CD4-positive, alpha-beta T cell (primary cell): ENCODE measurements at regions not wholly inside any gene's neighbourhood (a gene's known extent, or its start where the extent isn't known, plus 50 kb on each side); places are given as distances from the start of the nearest gene placed in this dataset.

ENCODE experiments used
- ATAC-seq: fragments of 200-7000 bp; cut with Tn5 transposase; one replicate; pipeline ENCODE4 v1.10.0; 2022; ENCODE audit warnings: mild to moderate bottlenecking; ENCODE audit not compliant: poor library complexity
- CTCF ChIA-PET: fragments of 350-600 bp; sonication (Branson Sonifier 250); formaldehyde crosslinking; loops from one replicate; lab custom pipeline; 2021; ENCODE audit warnings: antibody characterized with exemption, inconsistent platforms; lab: Charles Lee
- POLR2A ChIA-PET: fragments of 350-600 bp; sonication (Branson Sonifier 250); formaldehyde crosslinking; loops from one replicate; lab custom pipeline; 2021; ENCODE audit warnings: antibody characterized with exemption, inconsistent platforms; lab: Charles Lee
- DNase-seq, 14 experiments: peaks; one replicate each; pipeline ENCODE4 v3.0.0-alpha.2; 2013 to 2020; ENCODE audit warnings: mixed read lengths in 2 of 14
- H3K27ac ChIP-seq, 2 donors: one replicate each; pipeline versions ENCODE4 v1.5.1 to v1.7.0; 2013; ENCODE audit warnings: low read length in 2 of 2, low read depth in 1 of 2, mild to moderate bottlenecking in 1 of 2
- H3K27me3 ChIP-seq, 2 experiments: 1 replicate in 1 of 2; 2 replicates in 1 of 2; pipeline versions ENCODE4 v1.6.1 to v1.7.0; 2013; ENCODE audit warnings: low read length in 2 of 2, control low read depth in 1 of 2, mild to moderate bottlenecking in 1 of 2, moderate library complexity in 1 of 2; ENCODE audit not compliant: insufficient read depth in 2 of 2, control insufficient read depth in 1 of 2
- H3K36me3 ChIP-seq: one replicate; pipeline ENCODE4 v1.6.1; 2013; ENCODE audit warnings: low read length, control low read depth; ENCODE audit not compliant: insufficient read depth
- H3K4me1 ChIP-seq: one replicate; pipeline ENCODE4 v1.6.1; 2013; ENCODE audit warnings: low read length, control low read depth; ENCODE audit not compliant: insufficient read depth
- H3K4me3 ChIP-seq: one replicate; pipeline ENCODE4 v1.5.1; 2013; ENCODE audit warnings: mild to moderate bottlenecking, low read length, moderate library complexity
- H3K9me3 ChIP-seq, 2 experiments: 1 replicate in 1 of 2; 2 replicates in 1 of 2; pipeline versions ENCODE4 v1.6.1 to v1.7.0; 2013; ENCODE audit warnings: low read length in 2 of 2, mild to moderate bottlenecking in 2 of 2, control low read depth in 1 of 2, moderate library complexity in 1 of 2; ENCODE audit not compliant: control insufficient read depth in 1 of 2, insufficient read depth in 1 of 2
- H3K27ac Mint-ChIP-seq: one replicate; pipeline ENCODE4 v1.8.0; 2020; ENCODE audit warnings: mixed read lengths
- H3K27me3 Mint-ChIP-seq: one replicate; pipeline ENCODE4 v1.8.0; 2021; ENCODE audit warnings: mixed read lengths
- H3K36me3 Mint-ChIP-seq: one replicate; pipeline ENCODE4 v1.8.0; 2021; ENCODE audit warnings: low read depth, mixed read lengths
- H3K4me1 Mint-ChIP-seq: one replicate; pipeline ENCODE4 v1.8.0; 2021; ENCODE audit warnings: low read depth, mixed read lengths
- H3K4me3 Mint-ChIP-seq: one replicate; pipeline ENCODE4 v1.8.0; 2020; ENCODE audit warnings: mild to moderate bottlenecking, mixed read lengths
- H3K9me3 Mint-ChIP-seq: one replicate; pipeline ENCODE4 v1.8.0; 2020; ENCODE audit warnings: mixed read lengths
- CTCF ChIP-seq: fragments of 200-600 bp; IDR thresholded peaks from one replicate; pipeline ENCODE4 v1.8.0; 2022; ENCODE audit warnings: antibody characterized with exemption, mild to moderate bottlenecking
- intact Hi-C, 2 experiments: fragments of 100-400 bp; cut with DNase I in 1 of 2; cut with micrococcal nuclease in 1 of 2; formaldehyde crosslinking; loops; one replicate each; pipeline versions ENCODE4 v1.15.1 to v1.9.0; 2023 to 2025; cut with DNase I, micrococcal nuclease

DNA sequence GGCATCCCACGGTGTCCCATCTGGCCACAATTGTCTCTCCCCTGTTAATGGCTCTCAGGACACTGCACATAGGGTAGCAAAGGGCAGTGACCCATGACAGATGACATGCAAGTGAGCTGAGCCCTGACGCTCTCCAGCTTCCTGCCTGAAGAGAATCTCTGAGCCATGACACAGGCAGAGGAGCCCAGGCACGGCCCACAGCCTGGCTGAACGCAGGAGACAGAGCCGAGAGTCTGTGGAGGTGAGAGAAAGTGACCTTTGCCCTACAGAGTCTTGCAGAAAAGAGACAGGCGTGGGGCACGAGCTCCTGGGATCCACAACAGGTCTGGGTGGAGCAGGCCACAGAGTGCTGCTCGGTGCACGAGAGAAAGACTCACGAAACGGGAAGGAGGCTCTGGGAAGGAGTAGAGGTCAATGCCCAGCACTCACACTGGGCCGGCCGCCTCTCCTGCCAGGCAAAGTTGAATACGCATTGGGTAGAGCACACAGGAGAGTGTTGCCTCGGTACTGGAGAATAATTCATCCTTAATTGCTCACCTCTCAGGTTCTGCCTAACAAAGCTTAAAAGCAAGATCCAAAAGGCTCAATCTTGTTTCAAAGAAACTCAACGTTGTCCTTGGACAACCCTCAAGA is 90.3 kb downstream of the MRPL36 start:
- H3K4me3 Mint-ChIP-seq = peak overlapping the region; percentile 67

DNA sequence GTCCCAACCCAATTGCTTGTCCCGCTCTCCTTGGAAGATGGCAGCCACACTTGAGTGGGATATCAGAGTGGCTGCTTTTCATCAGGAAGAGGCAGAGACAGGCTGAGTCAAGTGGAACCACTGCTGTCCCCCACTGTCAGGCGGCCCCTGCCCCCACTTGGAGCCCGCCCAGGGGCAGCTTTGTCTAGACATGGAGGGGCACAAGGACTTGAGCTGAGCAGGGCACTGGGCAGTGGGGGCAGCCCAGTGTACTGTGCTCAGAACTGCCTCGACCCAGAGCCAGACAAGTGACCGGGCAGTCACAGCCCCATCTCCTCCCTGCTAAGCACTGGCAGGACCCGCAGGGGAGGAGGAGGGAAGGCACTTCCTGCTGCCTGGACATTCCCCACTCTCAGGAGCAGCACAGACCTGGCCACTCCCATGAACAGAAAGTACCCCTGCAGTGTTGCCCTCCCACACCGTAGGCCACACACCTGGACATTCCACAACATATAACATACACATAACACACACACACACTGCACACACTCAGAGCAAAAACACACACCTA is 91.0 kb downstream of the MRPL36 start:
- TF ChIP-seq CTCF = no peak
- H3K27ac Mint-ChIP-seq = no peak overlapping the region
- DNase-seq (no peak), ATAC-seq (no peak)
- H3K4me1 Mint-ChIP-seq = peaks cover 9% of the 10 kb centered on the region
- H3K27me3 Mint-ChIP-seq = peaks cover 29% of the 10 kb centered on the region
- H3K27me3 ChIP-seq = peaks cover 13 to 20% of the 10 kb centered on the region in 2 experiments
- CTCF ChIA-PET = no interaction called here
- no peaks in the 10 kb centered on the region for H3K9me3 Mint-ChIP-seq
- peaks cover 5% of the 10 kb centered on the region for H3K4me1 ChIP-seq
- H3K4me3 ChIP-seq = no peak overlapping the region
- no peak overlapping the region for H3K4me3 Mint-ChIP-seq
- POLR2A ChIA-PET = interaction anchor here (1.0 kb wide), 1 partner anchor 16 kb away, joined by 3 read pairs; no protein-coding TSS in a partner anchor
- no peaks in the 10 kb centered on the region for H3K36me3 Mint-ChIP-seq
- H3K36me3 ChIP-seq = no peaks in the 10 kb centered on the region
- H3K27ac ChIP-seq = no peak overlapping the region
- no peaks in the 10 kb centered on the region for H3K9me3 ChIP-seq
- intact Hi-C loops = no loop called here

More for the DNA sequence above, 90.3 kb downstream of the MRPL36 start:
- ChIA-PET CTCF (no interaction called here), POLR2A (interaction anchor here (1.0 kb wide), 1 partner anchor 15 kb away, joined by 3 read pairs; no protein-coding TSS in a partner anchor)
- Mint-ChIP-seq H3K27me3 (peaks cover 29% of the 10 kb centered on the region), H3K9me3 (no peaks in the 10 kb centered on the region), H3K27ac (peak overlapping the region; percentile 76), H3K36me3 (no peaks in the 10 kb centered on the region), H3K4me1 (peaks cover 9% of the 10 kb centered on the region)
- Histone ChIP-seq H3K27me3 (peaks cover 13 to 18% of the 10 kb centered on the region in 2 experiments), H3K27ac (no peak overlapping the region), H3K4me3 (no peak overlapping the region), H3K4me1 (peaks cover 5% of the 10 kb centered on the region), H3K36me3 (no peaks in the 10 kb centered on the region), H3K9me3 (no peaks in the 10 kb centered on the region)
- TF ChIP-seq CTCF = no peak
- intact Hi-C loops = no loop called here
- ATAC-seq (no peak), DNase-seq (no peak)

DNA sequence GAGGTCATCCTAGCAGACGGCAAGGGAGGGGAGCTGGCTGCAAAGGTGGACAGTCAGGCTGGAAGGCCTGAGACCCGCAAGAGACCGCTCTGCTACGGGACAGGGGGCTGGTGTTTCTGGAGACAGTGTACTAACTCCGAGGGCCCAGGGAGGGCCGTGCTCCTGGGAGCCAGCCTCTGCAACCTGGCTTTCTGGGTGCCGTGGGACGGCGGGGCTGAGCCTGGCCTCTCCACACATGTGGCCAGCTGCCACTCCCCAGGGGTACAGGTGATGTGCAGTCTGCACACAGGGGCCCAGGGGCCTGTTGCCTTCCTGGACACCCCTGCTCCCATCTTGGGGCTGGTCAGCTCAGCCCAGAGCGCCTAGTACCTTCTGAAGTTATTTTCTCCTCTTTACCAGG is 92.2 kb downstream of the MRPL36 start:
- peaks cover 0 to 1% of the 10 kb centered on the region in 2 experiments for H3K9me3 ChIP-seq
- no peak overlapping the region for H3K27ac Mint-ChIP-seq
- H3K4me3 ChIP-seq = no peak overlapping the region
- TF ChIP-seq CTCF = no peak
- DNase-seq = no peak
- ATAC-seq = no peak
- peaks cover 35% of the 10 kb centered on the region for H3K27me3 Mint-ChIP-seq
- ChIA-PET CTCF (no interaction called here), POLR2A (no interaction called here)
- H3K4me3 Mint-ChIP-seq = no peak overlapping the region
- peaks cover 13 to 24% of the 10 kb centered on the region in 2 experiments for H3K27me3 ChIP-seq
- H3K4me1 ChIP-seq = peaks cover 5% of the 10 kb centered on the region
- H3K36me3 ChIP-seq = no peaks in the 10 kb centered on the region
- intact Hi-C loops = no loop called here
- H3K27ac ChIP-seq = no peak overlapping the region
- no peaks in the 10 kb centered on the region for H3K36me3 Mint-ChIP-seq
- H3K4me1 Mint-ChIP-seq = peaks cover 9% of the 10 kb centered on the region
- no peaks in the 10 kb centered on the region for H3K9me3 Mint-ChIP-seq
